SU-DHL-6 (cell line): ENCODE measurements at regions not wholly inside any gene's neighbourhood (a gene's known extent, or its start where the extent isn't known, plus 50 kb on each side); places are given as distances from the start of the nearest gene placed in this dataset.

Experiments
- H2AFZ ChIP-seq: fragments of 200-600 bp; sonication (generic); 2 replicates; pipeline ENCODE4 v1.6.1; 2014; ENCODE audit warnings: low read depth, mild to moderate bottlenecking, moderate library complexity, mixed read lengths, antibody characterized with exemption, low read length; ENCODE audit not compliant: severe bottlenecking
- H3F3A ChIP-seq: fragments of 200-600 bp; shearing (Covaris generic); 2 replicates; pipeline ENCODE4 v1.6.0; 2016; ENCODE audit warnings: antibody characterized with exemption, mild to moderate bottlenecking; ENCODE audit not compliant: insufficient read depth
- H3K27ac ChIP-seq: fragments of 200-600 bp; sonication (generic); 2 replicates; pipeline ENCODE4 v1.5.1; 2016; ENCODE audit warnings: low read depth, mild to moderate bottlenecking, low read length, moderate library complexity, mixed read lengths
- H3K27me3 ChIP-seq: fragments of 200-600 bp; sonication (generic), shearing (Covaris generic); 2 replicates; pipeline ENCODE4 v1.6.0; 2014; ENCODE audit warnings: mild to moderate bottlenecking, low read length
- H3K36me3 ChIP-seq: fragments of 200-600 bp; sonication (generic); 2 replicates; pipeline ENCODE4 v1.6.1; 2014; ENCODE audit warnings: mild to moderate bottlenecking, low read length, mixed read lengths
- H3K4me2 ChIP-seq: fragments of 300-600, 200-600 bp; shearing (Covaris generic), sonication (generic); 2 replicates; pipeline ENCODE4 v1.6.0; 2014; ENCODE audit warnings: low read length, low read depth, mild to moderate bottlenecking; ENCODE audit not compliant: poor library complexity, severe bottlenecking
- H3K4me3 ChIP-seq: fragments of 200-600 bp; sonication (generic); 2 replicates; pipeline ENCODE4 v1.5.1; 2014; ENCODE audit warnings: antibody characterized with exemption, low read length, mild to moderate bottlenecking, mixed read lengths; ENCODE audit not compliant: insufficient read depth, poor library complexity, severe bottlenecking
- H3K79me2 ChIP-seq: fragments of 200-600 bp; sonication (generic); 2 replicates; pipeline ENCODE4 v1.6.1; 2014; ENCODE audit warnings: mild to moderate bottlenecking, low read length, moderate library complexity; ENCODE audit not compliant: insufficient read depth
- H3K9ac ChIP-seq: fragments of 200-600 bp; sonication (generic); 2 replicates; pipeline ENCODE4 v1.7.0; 2014; ENCODE audit warnings: mild to moderate bottlenecking, low read length
- H3K9me2 ChIP-seq: fragments of 200-600 bp; sonication (generic); replicated peaks from 2 replicates; pipeline ENCODE4 v1.6.1; 2014; ENCODE audit warnings: low read length; ENCODE audit not compliant: insufficient read depth
- H3K9me3 ChIP-seq: fragments of 200-600 bp; sonication (generic); 2 replicates; pipeline ENCODE4 v1.6.1; 2014; ENCODE audit warnings: low read length, mixed read lengths; ENCODE audit not compliant: insufficient read depth
- H4K20me1 ChIP-seq: fragments of 200-600 bp; sonication (generic); 2 replicates; pipeline ENCODE4 v1.6.1; 2014; ENCODE audit warnings: low read depth, mild to moderate bottlenecking, antibody characterized with exemption, low read length, moderate library complexity, mixed read lengths
- EZH2phosphoT487 ChIP-seq: fragments of 200-600 bp; sonication (generic), shearing (Covaris generic); conservative IDR thresholded peaks from 2 replicates; pipeline ENCODE4 v1.6.1; 2018; ENCODE audit warnings: mild to moderate bottlenecking, antibody characterized with exemption, low read length, moderate library complexity, mixed read lengths
- TF ChIP-seq, protein P1 (sequence below): fragments of 200-600 bp; sonication (generic); IDR thresholded peaks from one replicate; pipeline ENCODE4 v1.5.1; 2017; ENCODE audit warnings: antibody characterized with exemption, mild to moderate bottlenecking, low read length, moderate library complexity; ENCODE audit not compliant: insufficient read depth, poor library complexity, severe bottlenecking

DNA sequence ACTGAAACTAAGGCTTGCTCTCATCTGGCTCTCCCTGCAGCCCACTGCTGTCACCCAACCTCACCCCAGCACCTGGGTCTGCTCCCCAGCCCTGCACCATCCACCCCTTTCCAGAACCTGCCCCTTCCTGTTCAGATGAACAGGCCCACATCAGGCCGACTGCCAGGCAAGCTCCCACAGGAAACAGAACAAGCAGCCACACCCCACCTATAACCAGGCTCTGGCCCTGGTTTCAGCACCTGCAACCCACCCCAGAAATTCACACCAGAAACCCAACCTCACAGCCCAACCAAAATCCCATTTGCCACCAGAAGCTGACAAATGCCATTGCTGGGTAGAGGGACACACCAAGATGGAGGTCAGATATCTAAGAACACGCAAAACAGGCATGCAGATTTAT is 159.2 kb upstream of the ID2 start:
- Histone ChIP-seq H3K9ac (no peak overlapping the region), H3K9me2 (no peaks in the 10 kb centered on the region), H2AFZ (no peak overlapping the region), H3K4me2 (no peak overlapping the region), H3K27ac (no peak overlapping the region), H3K27me3 (no peaks in the 10 kb centered on the region), H3K79me2 (no peaks in the 10 kb centered on the region), H4K20me1 (no peaks in the 10 kb centered on the region), H3K36me3 (no peaks in the 10 kb centered on the region), H3K9me3 (no peaks in the 10 kb centered on the region), H3F3A (peaks cover 4% of the 10 kb centered on the region; the same call in 1 of the 2 replicates), H3K4me3 (no peak overlapping the region)
- TF ChIP-seq EZH2phosphoT487, result no peak
- TF ChIP-seq, protein P1, sequence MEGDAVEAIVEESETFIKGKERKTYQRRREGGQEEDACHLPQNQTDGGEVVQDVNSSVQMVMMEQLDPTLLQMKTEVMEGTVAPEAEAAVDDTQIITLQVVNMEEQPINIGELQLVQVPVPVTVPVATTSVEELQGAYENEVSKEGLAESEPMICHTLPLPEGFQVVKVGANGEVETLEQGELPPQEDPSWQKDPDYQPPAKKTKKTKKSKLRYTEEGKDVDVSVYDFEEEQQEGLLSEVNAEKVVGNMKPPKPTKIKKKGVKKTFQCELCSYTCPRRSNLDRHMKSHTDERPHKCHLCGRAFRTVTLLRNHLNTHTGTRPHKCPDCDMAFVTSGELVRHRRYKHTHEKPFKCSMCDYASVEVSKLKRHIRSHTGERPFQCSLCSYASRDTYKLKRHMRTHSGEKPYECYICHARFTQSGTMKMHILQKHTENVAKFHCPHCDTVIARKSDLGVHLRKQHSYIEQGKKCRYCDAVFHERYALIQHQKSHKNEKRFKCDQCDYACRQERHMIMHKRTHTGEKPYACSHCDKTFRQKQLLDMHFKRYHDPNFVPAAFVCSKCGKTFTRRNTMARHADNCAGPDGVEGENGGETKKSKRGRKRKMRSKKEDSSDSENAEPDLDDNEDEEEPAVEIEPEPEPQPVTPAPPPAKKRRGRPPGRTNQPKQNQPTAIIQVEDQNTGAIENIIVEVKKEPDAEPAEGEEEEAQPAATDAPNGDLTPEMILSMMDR, result no peak

DNA sequence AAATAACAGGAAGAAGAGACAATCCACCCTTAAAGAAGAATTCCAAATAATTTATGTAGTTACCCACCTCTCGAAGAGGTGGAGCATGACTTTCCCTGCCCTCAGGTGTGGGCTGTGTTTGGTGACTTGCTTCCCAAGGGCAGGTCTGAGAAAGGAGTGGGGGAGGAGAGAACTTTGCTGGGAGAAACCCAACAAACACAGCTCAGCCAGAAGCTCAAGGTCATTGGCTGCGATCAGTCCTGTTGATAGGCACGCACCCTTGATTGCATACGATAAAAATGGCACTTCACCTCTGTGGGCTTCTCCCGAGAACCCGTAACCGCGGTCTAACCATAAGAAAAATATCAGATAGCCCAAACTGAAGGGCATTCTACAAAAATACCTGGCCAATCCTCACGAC is 157.5 kb upstream of the ID2 start:
- H3K4me2 ChIP-seq, result no peak overlapping the region
- H3K9me3 ChIP-seq, result no peaks in the 10 kb centered on the region
- no peak overlapping the region for H3K27ac ChIP-seq
- H2AFZ ChIP-seq, result no peak overlapping the region
- no peak overlapping the region for H3K9ac ChIP-seq
- H3K79me2 ChIP-seq, result no peaks in the 10 kb centered on the region
- no peaks in the 10 kb centered on the region for H4K20me1 ChIP-seq
- H3K4me3 ChIP-seq, result no peak overlapping the region
- H3K9me2 ChIP-seq, result no peaks in the 10 kb centered on the region
- H3F3A ChIP-seq, result peaks cover 4% of the 10 kb centered on the region; the same call in 1 of the 2 replicates
- H3K36me3 ChIP-seq, result no peaks in the 10 kb centered on the region
- TF ChIP-seq EZH2phosphoT487, result no peak
- TF ChIP-seq, protein P1, result no peak
- no peaks in the 10 kb centered on the region for H3K27me3 ChIP-seq

GRCh38 chr2:8524823-8525222 is 157.0 kb upstream of the ID2 start:
- Histone ChIP-seq H3F3A (peaks cover 4% of the 10 kb centered on the region; the same call in 1 of the 2 replicates), H3K9ac (no peak overlapping the region), H3K9me3 (no peaks in the 10 kb centered on the region), H3K79me2 (no peaks in the 10 kb centered on the region), H3K4me2 (no peak overlapping the region), H3K4me3 (no peak overlapping the region), H2AFZ (no peak overlapping the region), H3K27me3 (no peaks in the 10 kb centered on the region), H3K9me2 (no peaks in the 10 kb centered on the region), H4K20me1 (no peaks in the 10 kb centered on the region), H3K27ac (no peak overlapping the region), H3K36me3 (no peaks in the 10 kb centered on the region)
- TF ChIP-seq, protein P1, result no peak
- TF ChIP-seq EZH2phosphoT487, result no peak
